ENCODE measurements at regions not wholly inside any gene's neighbourhood (a gene's known extent, or its start where the extent isn't known, plus 50 kb on each side); places are given as distances from the start of the nearest gene placed in this dataset.
"Not testable (repeated sequence)": the region's sequence is repeated elsewhere in the genome, so short reads cannot be mapped to it uniquely, and the experiment has no call there.

GRCh38 chr4:3623106-3623505, 90.9 kb upstream of the LRPAP1 start:
- no peak overlapping the region for H3K9ac ChIP-seq
- no peaks in the 10 kb centered on the region for H3K36me3 ChIP-seq (replicated peaks in 1 of 2; ENCODE audit: control insufficient read depth in 1 of 2, insufficient read depth in 2 of 2, low read length in 1 of 2)
- no peak overlapping the region for H3K27ac ChIP-seq (ENCODE audit: low read depth in 2 of 2, low read length in 1 of 2)
- H3K9me3 ChIP-seq: no peaks in the 10 kb centered on the region
- no peaks in the 10 kb centered on the region for H3F3A ChIP-seq (replicated peaks; ENCODE audit: insufficient read depth)
- TF ChIP-seq MAX (IDR thresholded peaks at IDR 0.05; ENCODE audit: low read depth): no peak
- no peak for TF ChIP-seq SMC3 (IDR thresholded peaks at IDR 0.05; ENCODE audit: low read depth, low read length)
- TF ChIP-seq USF1 (IDR thresholded peaks at IDR 0.05; ENCODE audit: borderline replicate concordance, low read depth): no peak
- TF ChIP-seq NRF1 (IDR thresholded peaks at IDR 0.05; ENCODE audit: low read depth, low read length): no peak
- TF ChIP-seq RFX5 (IDR thresholded peaks at IDR 0.05; ENCODE audit: low read length): no peak
- TF ChIP-seq FOXM1 (IDR thresholded peaks at IDR 0.05; ENCODE audit: low read depth): no peak
- TF ChIP-seq RCOR1 (IDR thresholded peaks at IDR 0.05; ENCODE audit: low read length): no peak
- H3K27me3 ChIP-seq (ENCODE audit: insufficient read depth): no peaks in the 10 kb centered on the region
- H3K4me2 ChIP-seq: no peak overlapping the region
- WGBS (ENCODE audit: low lambda C conversion rate): 33% methylated on average over 2 of the region's 7 CpGs
- H3K4me1 ChIP-seq (ENCODE audit: control insufficient read depth in 1 of 2, insufficient read depth in 2 of 2, low read depth in 1 of 2, low read length in 1 of 2): no peaks in the 10 kb centered on the region; a peak in 1 of 4 replicates
- H3K9me2 ChIP-seq: no peaks in the 10 kb centered on the region
- no peak for DNase-seq
- no peak overlapping the region for H2AFZ ChIP-seq (ENCODE audit: low read depth)
- no peak overlapping the region for H3K4me3 ChIP-seq (ENCODE audit: low read depth in 2 of 2, low read length in 1 of 2)
- H3K79me2 ChIP-seq (ENCODE audit: insufficient read depth): no peaks in the 10 kb centered on the region
- H4K20me1 ChIP-seq (ENCODE audit: insufficient read depth): no peaks in the 10 kb centered on the region
- CTCF ChIA-PET: no interaction called here
- POLR2A ChIA-PET: no interaction called here

- H3K9ac ChIP-seq; H3K27ac ChIP-seq (ENCODE audit: low read depth in 2 of 2, low read length in 1 of 2); H3K27me3 ChIP-seq (ENCODE audit: insufficient read depth); H3K4me2 ChIP-seq; H3K9me3 ChIP-seq; H3K79me2 ChIP-seq (ENCODE audit: insufficient read depth); H3F3A ChIP-seq (replicated peaks; ENCODE audit: insufficient read depth); H3K4me1 ChIP-seq (ENCODE audit: control insufficient read depth in 1 of 2, insufficient read depth in 2 of 2, low read depth in 1 of 2, low read length in 1 of 2); H3K4me3 ChIP-seq (ENCODE audit: low read depth in 2 of 2, low read length in 1 of 2); H4K20me1 ChIP-seq (ENCODE audit: insufficient read depth); H3K9me2 ChIP-seq; DNase-seq; H2AFZ ChIP-seq (ENCODE audit: low read depth); POLR2A ChIA-PET; H3K36me3 ChIP-seq (replicated peaks in 1 of 2; ENCODE audit: control insufficient read depth in 1 of 2, insufficient read depth in 2 of 2, low read length in 1 of 2); CTCF ChIA-PET: not testable (repeated sequence)
- WGBS (ENCODE audit: low lambda C conversion rate): 25% methylated on average over 6 of the region's 6 CpGs
These were observed 88.1 kb upstream of the LRPAP1 start for GRCh38 chr4:3620365-3620764.

- CTCF ChIA-PET; H3F3A ChIP-seq (replicated peaks; ENCODE audit: insufficient read depth); H3K4me3 ChIP-seq (ENCODE audit: low read depth in 2 of 2, low read length in 1 of 2); POLR2A ChIA-PET; H3K9me3 ChIP-seq; H3K4me2 ChIP-seq; H3K27ac ChIP-seq (ENCODE audit: low read depth in 2 of 2, low read length in 1 of 2); H3K36me3 ChIP-seq (replicated peaks in 1 of 2; ENCODE audit: control insufficient read depth in 1 of 2, insufficient read depth in 2 of 2, low read length in 1 of 2); H3K79me2 ChIP-seq (ENCODE audit: insufficient read depth); H3K9ac ChIP-seq; H3K27me3 ChIP-seq (ENCODE audit: insufficient read depth); H3K9me2 ChIP-seq; DNase-seq; H2AFZ ChIP-seq (ENCODE audit: low read depth); H4K20me1 ChIP-seq (ENCODE audit: insufficient read depth): not testable (repeated sequence)
- H3K4me1 ChIP-seq (ENCODE audit: control insufficient read depth in 1 of 2, insufficient read depth in 2 of 2, low read depth in 1 of 2, low read length in 1 of 2): peaks cover 0 to 13% of the 10 kb centered on the region in 2 experiments; a peak in 1 of 4 replicates
- 22% methylated on average over 2 of the region's 4 CpGs for WGBS (ENCODE audit: low lambda C conversion rate)
These were observed 87.5 kb upstream of the LRPAP1 start for GRCh38 chr4:3619698-3620097.

GRCh38 chr4:3618341-3618740, 86.1 kb upstream of the LRPAP1 start:
- H3K9me2 ChIP-seq; DNase-seq; CTCF ChIA-PET; H3K4me3 ChIP-seq (ENCODE audit: low read depth in 2 of 2, low read length in 1 of 2); H3K27me3 ChIP-seq (ENCODE audit: insufficient read depth); H3K9me3 ChIP-seq; H3F3A ChIP-seq (replicated peaks; ENCODE audit: insufficient read depth); H3K79me2 ChIP-seq (ENCODE audit: insufficient read depth); H3K36me3 ChIP-seq (replicated peaks in 1 of 2; ENCODE audit: control insufficient read depth in 1 of 2, insufficient read depth in 2 of 2, low read length in 1 of 2); H4K20me1 ChIP-seq (ENCODE audit: insufficient read depth); H3K4me2 ChIP-seq; H2AFZ ChIP-seq (ENCODE audit: low read depth); H3K9ac ChIP-seq; H3K27ac ChIP-seq (ENCODE audit: low read depth in 2 of 2, low read length in 1 of 2); POLR2A ChIA-PET: not testable (repeated sequence)
- WGBS (ENCODE audit: low lambda C conversion rate): 14% methylated on average over 2 of the region's 3 CpGs
- H3K4me1 ChIP-seq (ENCODE audit: control insufficient read depth in 1 of 2, insufficient read depth in 2 of 2, low read depth in 1 of 2, low read length in 1 of 2): peaks cover 0 to 25% of the 10 kb centered on the region in 2 experiments; a peak in 1 of 4 replicates
